Upper lobe of right lung (tissue), 1 donor: ENCODE measurements at regions not wholly inside any gene's neighbourhood (a gene's known extent, or its start where the extent isn't known, plus 50 kb on each side); places are given as distances from the start of the nearest gene placed in this dataset.

ENCODE experiments used
- ATAC-seq: fragments of 200-7000 bp; cut with Tn5 transposase; one replicate; pipeline ENCODE4 v1.9.1; 2020; ENCODE audit warnings: mild to moderate bottlenecking, moderate library complexity
- DNase-seq: peaks from one replicate; pipeline ENCODE4 v3.0.0-alpha.2; 2020
- H3K27ac ChIP-seq: fragments of 200-600 bp; one replicate; pipeline ENCODE4 v1.8.0; 2022
- H3K27me3 ChIP-seq: fragments of 200-600 bp; one replicate; pipeline ENCODE4 v1.8.0; 2022; ENCODE audit warnings: mild to moderate bottlenecking
- H3K36me3 ChIP-seq: fragments of 200-600 bp; one replicate; pipeline ENCODE4 v1.8.0; 2022
- H3K4me1 ChIP-seq: fragments of 200-600 bp; one replicate; pipeline ENCODE4 v1.8.0; 2022
- H3K4me3 ChIP-seq: fragments of 200-600 bp; one replicate; pipeline ENCODE4 v1.8.0; 2022; ENCODE audit warnings: mild to moderate bottlenecking
- H3K9me3 ChIP-seq: fragments of 200-600 bp; one replicate; pipeline ENCODE4 v1.8.0; 2022
- CTCF ChIP-seq: fragments of 200-600 bp; IDR thresholded peaks from one replicate; pipeline ENCODE4 v1.8.0; 2022; ENCODE audit warnings: antibody characterized with exemption
- intact Hi-C: fragments of 100-400 bp; cut with DNase I; formaldehyde crosslinking; loops from one replicate; pipeline ENCODE4 v1.11.0; 2022
- donor health status: DM: no; HTN: yes; CAD: no; lungs with severe emphysema.

- Histone ChIP-seq H3K27ac (no peak overlapping the region), H3K36me3 (no peaks in the 10 kb centered on the region), H3K9me3 (no peaks in the 10 kb centered on the region), H3K4me3 (no peak overlapping the region), H3K27me3 (no peaks in the 10 kb centered on the region), H3K4me1 (no peaks in the 10 kb centered on the region)
- ATAC-seq: peak; percentile 11
- DNase-seq: no peak
- intact Hi-C loops: no loop called here
- TF ChIP-seq CTCF: no peak
These were observed 126.4 kb downstream of the MAIP1 start for GRCh38 chr2:200081811-200082210.

DNA sequence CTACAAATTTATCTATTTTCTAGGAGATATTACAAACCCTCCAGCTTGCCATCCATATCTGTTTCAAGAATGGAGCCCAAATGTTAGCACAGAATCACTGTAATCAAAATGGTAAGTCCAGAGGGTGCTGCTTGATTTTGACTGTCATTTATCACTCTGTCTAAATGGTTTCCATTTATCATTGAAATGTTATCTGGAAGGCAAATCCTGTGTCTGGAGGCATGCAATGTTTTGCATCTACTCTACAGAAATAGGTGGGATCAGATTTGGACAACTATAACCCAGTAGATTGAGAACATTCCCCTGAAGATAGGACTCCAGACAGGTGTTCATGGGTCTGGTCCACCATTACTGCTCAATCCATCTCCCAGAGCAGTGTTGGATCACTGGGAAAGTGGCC, 128.7 kb downstream of the MAIP1 start:
- intact Hi-C loops: no loop called here
- H3K9me3 ChIP-seq: no peaks in the 10 kb centered on the region

DNA sequence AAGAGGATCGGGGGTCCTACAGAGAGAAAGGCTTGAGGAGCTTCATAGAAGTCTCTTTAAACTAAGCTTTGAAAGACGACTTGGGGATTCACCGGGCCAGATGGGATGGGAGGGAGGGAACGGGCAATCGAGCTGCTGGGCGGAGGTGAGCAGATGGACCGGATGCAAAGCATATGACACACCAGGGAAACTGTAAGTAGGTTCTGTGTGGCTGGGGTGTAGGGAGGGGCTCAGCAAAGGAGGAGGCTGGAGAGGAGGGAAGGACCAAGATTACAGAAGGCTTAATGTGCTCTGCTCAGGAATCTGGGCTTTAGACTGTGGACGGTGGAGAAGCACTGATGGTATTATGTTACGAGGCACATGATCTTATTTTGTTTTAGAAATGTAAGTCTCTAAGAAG, 131.5 kb downstream of the MAIP1 start:
- Histone ChIP-seq H3K27me3 (no peaks in the 10 kb centered on the region), H3K4me3 (no peak overlapping the region), H3K4me1 (no peaks in the 10 kb centered on the region), H3K9me3 (no peaks in the 10 kb centered on the region), H3K36me3 (no peaks in the 10 kb centered on the region), H3K27ac (no peak overlapping the region)
- no peak for TF ChIP-seq CTCF
- intact Hi-C loops: no loop called here
- no peak for ATAC-seq
- DNase-seq: no peak

More for the DNA sequence above, 128.7 kb downstream of the MAIP1 start:
- Histone ChIP-seq H3K4me1 (no peaks in the 10 kb centered on the region), H3K27ac (no peak overlapping the region), H3K36me3 (no peaks in the 10 kb centered on the region), H3K27me3 (no peaks in the 10 kb centered on the region), H3K4me3 (no peak overlapping the region)
- no peak for TF ChIP-seq CTCF
- ATAC-seq (no peak), DNase-seq (no peak)

DNA sequence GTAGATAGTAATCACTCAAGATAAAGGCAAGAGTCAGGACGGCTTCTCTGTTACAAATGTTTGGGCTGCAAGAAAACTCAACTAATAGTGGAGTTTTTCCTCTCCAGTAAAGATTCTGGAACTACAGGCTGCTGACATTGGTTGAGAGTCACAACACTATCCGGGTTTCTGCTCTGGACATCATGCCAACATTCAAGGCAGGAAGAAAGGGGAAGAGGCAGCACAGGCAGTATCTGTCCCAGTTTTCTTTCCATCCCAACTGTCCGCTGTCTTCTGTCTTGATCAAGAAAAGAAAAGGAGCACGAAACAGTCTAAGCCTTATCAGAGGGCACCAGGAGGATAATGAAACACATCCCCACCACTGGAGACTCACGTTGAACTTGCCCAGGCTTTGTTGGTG, 132.1 kb downstream of the MAIP1 start:
- TF ChIP-seq CTCF: no peak
- no peaks in the 10 kb centered on the region for H3K4me1 ChIP-seq
- H3K36me3 ChIP-seq: no peaks in the 10 kb centered on the region
- ATAC-seq (no peak), DNase-seq (no peak)
- H3K4me3 ChIP-seq: no peak overlapping the region
- no peaks in the 10 kb centered on the region for H3K9me3 ChIP-seq
- H3K27ac ChIP-seq: no peak overlapping the region
- H3K27me3 ChIP-seq: no peaks in the 10 kb centered on the region
- intact Hi-C loops: no loop called here

GRCh38 chr2:200089040-200089755, 133.8 kb downstream of the MAIP1 start:
- no peaks in the 10 kb centered on the region for H3K27me3 ChIP-seq
- H3K4me3 ChIP-seq: no peak overlapping the region
- ATAC-seq: no peak
- intact Hi-C loops: no loop called here
- H3K4me1 ChIP-seq: no peaks in the 10 kb centered on the region
- no peak for DNase-seq
- no peak for TF ChIP-seq CTCF
- no peak overlapping the region for H3K27ac ChIP-seq
- H3K9me3 ChIP-seq: no peaks in the 10 kb centered on the region
- H3K36me3 ChIP-seq: no peaks in the 10 kb centered on the region

DNA sequence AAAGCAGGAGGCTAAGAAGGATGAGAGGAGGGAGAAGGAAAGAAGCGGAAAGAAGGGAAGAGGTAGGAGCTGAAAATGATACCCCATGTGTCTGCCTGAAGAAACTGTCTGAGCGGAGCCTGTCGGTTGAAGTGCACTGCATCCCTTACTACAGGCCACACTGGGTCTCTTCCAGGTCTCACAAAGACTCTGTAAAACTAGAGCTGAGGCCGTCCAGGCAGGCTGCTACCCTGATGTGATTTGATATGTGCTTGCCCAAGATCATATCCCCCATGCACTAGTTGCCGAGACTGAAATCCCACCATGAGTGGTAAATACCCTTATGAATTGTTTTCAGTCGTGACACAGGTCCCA, 134.4 kb downstream of the MAIP1 start:
- intact Hi-C loops: no loop called here
- no peaks in the 10 kb centered on the region for H3K27me3 ChIP-seq
- no peak for ATAC-seq

More for the DNA sequence above, 134.4 kb downstream of the MAIP1 start:
- Histone ChIP-seq H3K36me3 (no peaks in the 10 kb centered on the region), H3K4me3 (no peak overlapping the region), H3K9me3 (no peaks in the 10 kb centered on the region), H3K4me1 (no peaks in the 10 kb centered on the region), H3K27ac (no peak overlapping the region)
- no peak for DNase-seq
- no peak for TF ChIP-seq CTCF
